ENCODE measurements at regions not wholly inside any gene's neighbourhood (a gene's known extent, or its start where the extent isn't known, plus 50 kb on each side); places are given as distances from the start of the nearest gene placed in this dataset.
"Not testable (repeated sequence)": the region's sequence is repeated elsewhere in the genome, so short reads cannot be mapped to it uniquely, and the experiment has no call there.

- TF ChIP-seq POLR2A (IDR thresholded peaks at IDR 0.05; ENCODE audit: low read depth, low read length): no peak
- no peak for DNase-seq (ENCODE audit: insufficient read length, low spot score)
- FAIRE-seq: no peak
Measured at GRCh38 chr20:19047040-19047950, 165.1 kb upstream of the SLC24A3 start.

DNA sequence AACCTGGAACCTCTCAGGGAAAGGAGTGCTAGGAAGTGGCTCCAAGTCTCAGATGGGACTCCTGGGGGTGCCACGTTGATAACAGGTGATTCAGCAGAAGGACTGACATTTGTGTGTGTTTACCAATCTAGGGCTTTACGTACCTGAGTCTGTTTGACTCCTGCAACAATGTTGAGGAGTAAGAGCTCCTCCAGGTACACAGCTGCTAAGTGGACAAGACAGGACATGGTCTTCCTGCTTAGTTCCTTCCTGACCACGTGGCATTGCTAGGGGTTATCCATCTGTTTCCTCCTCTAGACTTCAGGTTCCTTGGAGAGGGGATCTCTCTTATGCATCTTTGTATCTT, 164.5 kb upstream of the SLC24A3 start:
- no peak for TF ChIP-seq POLR2A (IDR thresholded peaks at IDR 0.05; ENCODE audit: low read depth, low read length)
- FAIRE-seq (no peak), DNase-seq (ENCODE audit: insufficient read length, low spot score) (no peak)

DNA sequence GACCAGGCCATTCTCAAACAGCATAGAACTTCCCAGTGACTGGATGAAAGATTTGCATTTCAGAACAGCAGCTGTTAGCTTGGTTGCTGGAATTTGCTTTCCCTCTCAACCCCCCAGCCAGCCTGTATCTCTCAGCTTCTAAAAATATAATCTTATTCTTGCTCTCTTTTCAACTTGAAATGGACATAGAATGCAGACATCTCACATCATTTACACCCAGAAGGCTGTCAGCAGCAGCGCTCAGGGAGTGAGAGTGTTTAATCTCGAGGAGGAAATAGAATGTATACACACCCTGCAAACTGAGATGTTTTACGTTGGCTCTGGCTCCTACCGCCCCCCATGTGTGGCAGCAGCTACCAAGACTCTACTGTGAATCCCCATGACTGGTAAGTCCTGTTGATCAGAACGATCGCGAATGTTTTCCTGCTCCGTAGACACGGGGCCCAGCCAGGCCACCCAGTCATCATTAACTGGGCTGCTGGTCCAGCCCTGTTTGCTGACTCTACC, 163.4 kb upstream of the SLC24A3 start:
- no peak for DNase-seq (ENCODE audit: insufficient read length, low spot score)
- FAIRE-seq: no peak
- no peak for TF ChIP-seq POLR2A (IDR thresholded peaks at IDR 0.05; ENCODE audit: low read depth, low read length)

DNA sequence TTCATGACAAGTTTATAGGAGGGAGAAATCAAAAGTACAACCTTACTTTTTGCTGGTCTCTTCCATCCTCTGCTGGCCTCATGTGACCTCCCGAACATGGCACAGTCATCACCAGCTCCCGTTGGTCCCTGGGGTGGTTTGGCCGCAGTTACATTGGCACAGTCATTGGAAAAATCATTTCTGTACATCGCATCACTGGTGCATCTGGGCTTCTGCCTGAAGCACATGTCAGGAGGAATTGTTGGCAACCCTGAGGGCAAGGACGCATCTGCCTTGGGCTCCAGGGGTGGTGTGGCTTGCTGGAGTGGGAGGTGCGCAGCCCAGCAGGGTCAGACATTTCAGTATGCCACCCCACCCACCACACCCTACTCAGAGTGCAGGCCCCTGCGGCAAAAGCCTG, 162.9 kb upstream of the SLC24A3 start:
- TF ChIP-seq POLR2A (IDR thresholded peaks at IDR 0.05; ENCODE audit: low read depth, low read length): no peak
- no peak for FAIRE-seq

GRCh38 chr20:19056909-19057308, 155.5 kb upstream of the SLC24A3 start:
- DNase-seq (ENCODE audit: insufficient read length, low spot score): no peak
- no peak for TF ChIP-seq POLR2A (IDR thresholded peaks at IDR 0.05; ENCODE audit: low read depth, low read length)

More for the DNA sequence above, 162.9 kb upstream of the SLC24A3 start:
- no peak for DNase-seq (ENCODE audit: insufficient read length, low spot score)

GRCh38 chr20:19064788-19065187, 147.7 kb upstream of the SLC24A3 start:
- not testable (repeated sequence) for FAIRE-seq; DNase-seq (ENCODE audit: insufficient read length, low spot score)

More at GRCh38 chr20:19056909-19057308, 155.5 kb upstream of the SLC24A3 start:
- FAIRE-seq: no peak

DNA sequence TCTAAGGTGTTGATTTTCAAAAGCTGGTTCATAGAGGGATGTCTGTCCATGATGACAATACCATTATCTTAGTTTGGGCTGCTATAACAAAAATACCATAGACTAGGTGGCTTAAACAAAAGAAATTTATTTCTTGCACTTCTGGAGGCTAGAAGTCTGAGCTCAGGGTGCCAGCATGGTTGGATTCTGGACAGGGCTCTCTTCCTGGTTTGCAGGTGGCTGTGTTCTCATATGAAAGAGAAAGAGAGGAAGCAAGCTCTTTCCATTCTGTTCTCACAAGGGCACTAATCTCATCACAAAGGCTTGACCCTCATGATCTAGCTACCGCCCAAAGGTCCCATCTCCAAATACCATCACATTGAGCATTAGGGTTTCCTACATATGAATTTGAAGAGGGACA, 144.5 kb upstream of the SLC24A3 start:
- no peak for DNase-seq (ENCODE audit: insufficient read length, low spot score)
- FAIRE-seq: no peak
- no peak for TF ChIP-seq POLR2A (IDR thresholded peaks at IDR 0.05; ENCODE audit: low read depth, low read length)

GRCh38 chr20:19070026-19070425, 142.4 kb upstream of the SLC24A3 start:
- DNase-seq (ENCODE audit: insufficient read length, low spot score) (no peak), FAIRE-seq (no peak)
- TF ChIP-seq POLR2A (IDR thresholded peaks at IDR 0.05; ENCODE audit: low read depth, low read length): no peak

DNA sequence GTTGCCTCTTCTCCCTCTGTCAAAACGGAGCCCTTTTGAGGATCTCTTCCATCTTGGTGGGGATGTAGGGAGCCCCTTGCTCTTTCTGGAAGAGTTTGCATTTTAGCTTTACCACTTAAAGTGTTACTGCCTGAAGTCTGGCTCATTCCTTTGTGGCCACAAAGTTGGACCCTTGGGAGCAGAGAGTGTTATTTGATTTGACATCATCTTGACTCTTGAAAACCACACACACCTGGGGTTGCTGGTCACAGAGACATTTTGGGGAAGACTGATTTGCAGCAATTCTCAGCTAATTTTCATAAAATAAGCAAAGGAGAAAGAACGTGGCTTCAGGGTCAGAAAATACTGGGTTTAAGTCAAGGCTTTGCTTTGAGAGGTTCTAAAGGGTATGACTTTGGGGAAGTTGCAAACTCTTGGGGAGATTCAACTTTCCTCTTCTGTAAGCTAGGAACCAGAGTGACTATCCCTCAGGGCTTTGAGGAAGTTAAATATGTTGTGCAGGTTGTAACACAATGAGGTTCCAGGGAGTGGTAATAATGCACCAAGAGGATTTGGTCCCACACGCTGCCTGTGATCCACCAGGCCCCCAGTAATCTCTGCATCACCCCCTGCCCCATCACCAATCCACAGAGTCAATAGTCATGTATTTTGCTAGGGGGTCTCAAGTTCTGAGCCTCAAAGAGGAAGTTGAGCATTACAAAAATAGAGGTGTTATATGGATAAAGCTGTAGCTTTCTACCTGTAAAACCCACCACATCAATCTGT, 141.6 kb upstream of the SLC24A3 start:
- FAIRE-seq (no peak), DNase-seq (ENCODE audit: insufficient read length, low spot score) (no peak)
- no peak for TF ChIP-seq POLR2A (IDR thresholded peaks at IDR 0.05; ENCODE audit: low read depth, low read length)

- DNase-seq (ENCODE audit: insufficient read length, low spot score) (no peak), FAIRE-seq (no peak)
- TF ChIP-seq POLR2A (IDR thresholded peaks at IDR 0.05; ENCODE audit: low read depth, low read length): no peak
Measured at GRCh38 chr20:19071446-19071725, 141.1 kb upstream of the SLC24A3 start.

- TF ChIP-seq POLR2A (IDR thresholded peaks at IDR 0.05; ENCODE audit: low read depth, low read length): no peak
- FAIRE-seq (no peak), DNase-seq (ENCODE audit: insufficient read length, low spot score) (no peak)
Measured at GRCh38 chr20:19071902-19072498, 140.4 kb upstream of the SLC24A3 start.

- DNase-seq (ENCODE audit: insufficient read length, low spot score) (no peak), FAIRE-seq (no peak)
- TF ChIP-seq POLR2A (IDR thresholded peaks at IDR 0.05; ENCODE audit: low read depth, low read length): no peak
Measured at GRCh38 chr20:19072988-19073387, 139.5 kb upstream of the SLC24A3 start.

- DNase-seq (ENCODE audit: insufficient read length, low spot score): peak; percentile 15
- FAIRE-seq: no peak
- no peak for TF ChIP-seq POLR2A (IDR thresholded peaks at IDR 0.05; ENCODE audit: low read depth, low read length)
Measured at GRCh38 chr20:19073584-19074218, 138.7 kb upstream of the SLC24A3 start.

GRCh38 chr20:19074356-19074755, 138.1 kb upstream of the SLC24A3 start:
- DNase-seq (ENCODE audit: insufficient read length, low spot score) (no peak), FAIRE-seq (no peak)
- no peak for TF ChIP-seq POLR2A (IDR thresholded peaks at IDR 0.05; ENCODE audit: low read depth, low read length)
